PC-9 (cell line): ENCODE measurements at regions not wholly inside any gene's neighbourhood (a gene's known extent, or its start where the extent isn't known, plus 50 kb on each side); places are given as distances from the start of the nearest gene placed in this dataset.

ENCODE experiments used
- BruUV-seq: library from RNA; stranded (reverse); fragments of 400-500 nt; replicated peaks from 2 replicates; lab custom pipeline; 2021; lab: Mats Ljungman, UMichigan
- CTCF ChIA-PET: fragments of 300-600 bp; sonication (Branson Sonifier 250); formaldehyde crosslinking; loops from one replicate; lab custom pipeline; 2022; ENCODE audit warnings: antibody characterized with exemption; lab: Charles Lee
- POLR2A ChIA-PET: fragments of 300-600 bp; sonication (Branson Sonifier 250); formaldehyde crosslinking; loops from one replicate; lab custom pipeline; 2022; ENCODE audit warnings: antibody characterized with exemption; ENCODE audit not compliant: unreplicated experiment; lab: Charles Lee
- DNase-seq, 2 experiments: peaks; one replicate each; pipeline versions ENCODE4 v3.0.0 to v3.0.0-alpha.2; 2015 to 2022; ENCODE audit warnings: mixed read lengths in 1 of 2
- H2AFZ ChIP-seq: fragments of 200-600 bp; sonication (generic); 2 replicates; pipeline ENCODE4 v1.8.1; 2017; ENCODE audit warnings: antibody characterized with exemption
- H3F3A ChIP-seq: fragments of 200-600 bp; sonication (generic); 2 replicates; pipeline ENCODE4 v1.8.1; 2017; ENCODE audit warnings: antibody characterized with exemption, mild to moderate bottlenecking, low read depth; ENCODE audit not compliant: insufficient read depth
- H3K27ac ChIP-seq: fragments of 200-600 bp; sonication (generic); 2 replicates; pipeline ENCODE4 v1.6.1; 2016; ENCODE audit warnings: mixed run types
- H3K27me3 ChIP-seq: fragments of 200-600 bp; sonication (generic); 2 replicates; pipeline ENCODE4 v1.6.1; 2016; ENCODE audit warnings: low read depth, mixed run types; ENCODE audit not compliant: insufficient read depth
- H3K36me3 ChIP-seq: fragments of 200-600 bp; sonication (generic); 2 replicates; pipeline ENCODE4 v1.6.1; 2016; ENCODE audit warnings: low read depth, mixed run types
- H3K4me1 ChIP-seq: fragments of 200-600 bp; sonication (generic); replicated peaks from 2 replicates; pipeline ENCODE4 v1.6.1; 2016; ENCODE audit warnings: mixed run types; ENCODE audit not compliant: insufficient read depth
- H3K4me2 ChIP-seq: fragments of 200-600 bp; sonication (generic); 2 replicates; pipeline ENCODE4 v1.6.1; 2017; ENCODE audit warnings: mixed run types
- H3K4me3 ChIP-seq: fragments of 200-600 bp; sonication (generic); 2 replicates; pipeline ENCODE4 v1.6.1; 2016; ENCODE audit warnings: mixed run types
- H3K79me2 ChIP-seq: fragments of 200-600 bp; sonication (generic); 2 replicates; pipeline ENCODE4 v1.6.1; 2017; ENCODE audit warnings: low read depth, mixed run types
- H3K9me2 ChIP-seq: fragments of 200-600 bp; sonication (generic); 2 replicates; pipeline ENCODE4 v1.8.1; 2017; ENCODE audit warnings: mild to moderate bottlenecking; ENCODE audit not compliant: insufficient read depth
- H3K9me3 ChIP-seq: fragments of 200-600 bp; sonication (generic); 2 replicates; pipeline ENCODE4 v1.8.1; 2016; ENCODE audit warnings: low read depth; ENCODE audit not compliant: insufficient read depth
- H4K20me1 ChIP-seq: fragments of 200-600 bp; sonication (generic); 2 replicates; pipeline ENCODE4 v1.8.1; 2017; ENCODE audit not compliant: insufficient read depth
- CTCF ChIP-seq: fragments of 200-600 bp; sonication (generic); conservative IDR thresholded peaks from 2 replicates; pipeline ENCODE4 v1.6.1; 2017; ENCODE audit warnings: mixed run types, antibody characterized with exemption, mild to moderate bottlenecking, moderate library complexity
- EZH2 ChIP-seq: fragments of 200-600 bp; sonication (generic); IDR thresholded peaks from 2 replicates; pipeline ENCODE4 v1.8.0; 2017; ENCODE audit warnings: antibody characterized with exemption, low read depth
- intact Hi-C: fragments of 100-400 bp; cut with micrococcal nuclease; formaldehyde crosslinking; loops from one replicate; pipeline ENCODE4 v1.10.0; 2022; ENCODE audit not compliant: unreplicated experiment

DNA sequence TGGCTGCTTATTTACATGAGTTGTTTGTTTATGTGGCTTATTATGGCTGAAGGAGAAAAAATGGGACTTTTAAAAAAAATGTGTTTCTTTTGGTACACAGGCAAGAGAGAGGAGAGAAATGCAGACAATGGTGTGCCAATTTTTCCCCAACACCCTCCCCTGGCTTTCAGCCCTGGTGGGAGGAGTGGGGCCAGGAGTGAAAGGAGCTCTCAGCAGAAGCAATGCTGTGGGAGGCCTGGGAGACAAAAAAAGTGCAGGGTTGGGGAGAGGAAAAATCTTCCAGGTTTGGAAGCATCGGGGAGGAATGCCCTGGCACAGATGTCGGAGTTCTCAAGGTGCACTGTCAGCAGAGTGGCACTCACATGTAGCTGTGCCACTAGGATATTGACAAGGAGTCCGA, 117.7 kb upstream of the FOXB1 start:
- Histone ChIP-seq H3K4me3 (no peak overlapping the region), H3K9me3 (no peaks in the 10 kb centered on the region), H2AFZ (no peak overlapping the region), H4K20me1 (no peaks in the 10 kb centered on the region), H3K9me2 (no peaks in the 10 kb centered on the region), H3K27ac (no peak overlapping the region), H3K4me1 (peaks cover 9% of the 10 kb centered on the region; the same call in 1 of the 2 replicates), H3K36me3 (no peaks in the 10 kb centered on the region), H3K79me2 (no peaks in the 10 kb centered on the region), H3K27me3 (no peaks in the 10 kb centered on the region), H3K4me2 (no peak overlapping the region), H3F3A (no peaks in the 10 kb centered on the region)
- no peak for DNase-seq
- no TSS peak for BruUV-seq
- CTCF ChIA-PET, result interaction anchor here (0.8 kb wide), 1 partner anchor 241 kb away, joined by 4 read pairs; no protein-coding TSS in a partner anchor
- POLR2A ChIA-PET, result interaction anchor here (0.6 kb wide), 1 partner anchor 1014 kb away, joined by 6 read pairs; no protein-coding TSS in a partner anchor
- no peak for TF ChIP-seq CTCF
- no peak for TF ChIP-seq EZH2
- intact Hi-C loops, result no loop called here

GRCh38 chr15:59885832-59886231, 118.3 kb upstream of the FOXB1 start:
- no peaks in the 10 kb centered on the region for H3K9me3 ChIP-seq
- TF ChIP-seq CTCF (no peak), EZH2 (no peak)
- H3K27ac ChIP-seq, result no peak overlapping the region
- H3K4me2 ChIP-seq, result no peak overlapping the region
- H3K4me3 ChIP-seq, result no peak overlapping the region
- no peaks in the 10 kb centered on the region for H3K27me3 ChIP-seq
- H4K20me1 ChIP-seq, result no peaks in the 10 kb centered on the region
- CTCF ChIA-PET, result no interaction called here
- no peaks in the 10 kb centered on the region for H3K79me2 ChIP-seq
- H2AFZ ChIP-seq, result no peak overlapping the region
- intact Hi-C loops, result no loop called here
- DNase-seq, result no peak
- POLR2A ChIA-PET, result interaction anchor here (0.6 to 0.7 kb wide), 2 partner anchors 241 to 397 kb away, joined by 5 to 20 read pairs; no protein-coding TSS in a partner anchor
- H3K9me2 ChIP-seq, result no peaks in the 10 kb centered on the region
- peaks cover 9% of the 10 kb centered on the region; the same call in 1 of the 2 replicates for H3K4me1 ChIP-seq
- BruUV-seq, result no TSS peak
- H3K36me3 ChIP-seq, result no peaks in the 10 kb centered on the region
- H3F3A ChIP-seq, result no peaks in the 10 kb centered on the region

GRCh38 chr15:59879506-59880265, 124.4 kb upstream of the FOXB1 start:
- no peak for TF ChIP-seq EZH2
- no peak for TF ChIP-seq CTCF
- DNase-seq, result no peak
- Histone ChIP-seq H3K9me2 (no peaks in the 10 kb centered on the region), H3K79me2 (no peaks in the 10 kb centered on the region), H3K27ac (no peak overlapping the region), H4K20me1 (no peaks in the 10 kb centered on the region), H3K27me3 (no peaks in the 10 kb centered on the region), H2AFZ (no peak overlapping the region), H3K4me2 (no peak overlapping the region), H3F3A (no peaks in the 10 kb centered on the region), H3K36me3 (no peaks in the 10 kb centered on the region), H3K4me3 (no peak overlapping the region), H3K4me1 (no peaks in the 10 kb centered on the region), H3K9me3 (no peaks in the 10 kb centered on the region)
- CTCF ChIA-PET, result no interaction called here
- intact Hi-C loops, result no loop called here
- no TSS peak for BruUV-seq
- POLR2A ChIA-PET, result no interaction called here
